Tibial nerve (tissue), 4 donors: ENCODE measurements at regions not wholly inside any gene's neighbourhood (a gene's known extent, or its start where the extent isn't known, plus 50 kb on each side); places are given as distances from the start of the nearest gene placed in this dataset.

Experiments used
- DNase-seq, 2 donors: peaks; one replicate each; pipeline ENCODE4 v3.0.0-alpha.2; 2019; ENCODE audit warnings: low spot score in 2 of 2
- H3K27ac ChIP-seq, 4 donors: fragments of 200-600 bp; sonication (generic) in 3 of 4; one replicate each; pipeline ENCODE4 v1.5.1; 2017 to 2019; ENCODE audit warnings: mild to moderate bottlenecking in 1 of 4
- H3K27me3 ChIP-seq, 2 donors: fragments of 200-600 bp; sonication (generic) in 1 of 2; one replicate each; pipeline versions ENCODE4 v1.5.1 to v1.6.0; 2017 to 2019
- H3K36me3 ChIP-seq, 3 donors: fragments of 200-600 bp; sonication (generic); one replicate each; pipeline ENCODE4 v1.5.1; 2018 to 2019
- H3K4me1 ChIP-seq, 4 donors: fragments of 200-600 bp; sonication (generic) in 3 of 4; one replicate each; pipeline ENCODE4 v1.5.1; 2017 to 2019
- H3K4me3 ChIP-seq, 4 donors: fragments of 200-600 bp; sonication (generic) in 3 of 4; one replicate each; pipeline ENCODE4 v1.5.1; 2017 to 2019; ENCODE audit warnings: mild to moderate bottlenecking in 1 of 4, moderate library complexity in 1 of 4
- H3K9me3 ChIP-seq, 4 donors: fragments of 200-600 bp; sonication (generic) in 3 of 4; one replicate each; pipeline ENCODE4 v1.5.1; 2017 to 2019
- CTCF ChIP-seq, 5 experiments: fragments of 200-600 bp in 3 of 5; fragments of 450-650 bp in 2 of 5; sonication (generic) in 3 of 5; IDR thresholded peaks; one replicate each; pipeline ENCODE4 v1.5.1; 2016 to 2019; ENCODE audit warnings: antibody characterized with exemption in 5 of 5, mild to moderate bottlenecking in 3 of 5, moderate library complexity in 2 of 5
- EP300 ChIP-seq, 2 donors: sonication (generic); formaldehyde crosslinking; IDR thresholded peaks; one replicate each; pipeline ENCODE4 v1.6.1; 2017; ENCODE audit warnings: antibody characterized with exemption in 2 of 2, mild to moderate bottlenecking in 1 of 2
- POLR2A ChIP-seq, 2 donors: fragments of 450-650 bp; IDR thresholded peaks; one replicate each; pipeline ENCODE4 v1.6.1; 2017; ENCODE audit warnings: antibody characterized with exemption in 2 of 2, mild to moderate bottlenecking in 2 of 2, moderate library complexity in 2 of 2
- WGBS, 2 donors: methylation state at CpG; one replicate each; pipeline ENCODE4 v1.1.5; 2018; 5-methylcytosine and 5-hydroxymethylcytosine counted together

GRCh38 chr18:78812067-78812466 lies 167.6 kb upstream of the SALL3 start:
- Histone ChIP-seq H3K4me1 (peaks cover 0 to 14% (median 0%) of the 10 kb centered on the region in 4 donors), H3K27me3 (peaks cover 0 to 20% of the 10 kb centered on the region in 2 donors), H3K4me3 (no peak overlapping the region), H3K27ac (no peak overlapping the region), H3K9me3 (no peaks in the 10 kb centered on the region), H3K36me3 (no peaks in the 10 kb centered on the region)
- DNase-seq = no peak
- 69 to 78% methylated on average over 9 of the region's 9 CpGs for WGBS, 2 donors
- no peak for TF ChIP-seq CTCF (IDR thresholded peaks at IDR 0.05)
- no peak for TF ChIP-seq POLR2A (IDR thresholded peaks at IDR 0.05)
- no peak for TF ChIP-seq EP300 (IDR thresholded peaks at IDR 0.05)

- H3K27me3 ChIP-seq = peaks cover 0 to 20% of the 10 kb centered on the region in 2 donors
- TF ChIP-seq EP300 (IDR thresholded peaks at IDR 0.05) (no peak), POLR2A (IDR thresholded peaks at IDR 0.05) (no peak), CTCF (IDR thresholded peaks at IDR 0.05) (no peak)
- peaks cover 0 to 14% (median 0%) of the 10 kb centered on the region in 4 donors for H3K4me1 ChIP-seq
- H3K36me3 ChIP-seq = no peaks in the 10 kb centered on the region
- WGBS, 2 donors = 48 to 64% methylated on average over 18 of the region's 18 CpGs
- no peaks in the 10 kb centered on the region for H3K9me3 ChIP-seq
- H3K27ac ChIP-seq = no peak overlapping the region
- no peak overlapping the region for H3K4me3 ChIP-seq
- DNase-seq = no peak
Observed at GRCh38 chr18:78813156-78813555, 166.5 kb upstream of the SALL3 start.

GRCh38 chr18:78813936-78814710 lies 165.5 kb upstream of the SALL3 start:
- Histone ChIP-seq H3K9me3 (no peaks in the 10 kb centered on the region), H3K36me3 (no peaks in the 10 kb centered on the region), H3K27me3 (peaks cover 0 to 20% of the 10 kb centered on the region in 2 donors), H3K4me1 (peaks cover 0 to 14% (median 0%) of the 10 kb centered on the region in 4 donors), H3K27ac (no peak overlapping the region), H3K4me3 (peak overlapping the region in 1 of 4 donors; percentile 17)
- TF ChIP-seq CTCF (IDR thresholded peaks at IDR 0.05) (no peak), POLR2A (IDR thresholded peaks at IDR 0.05) (no peak), EP300 (IDR thresholded peaks at IDR 0.05) (no peak)
- 31 to 33% methylated on average over 24 of the region's 24 CpGs for WGBS, 2 donors
- no peak for DNase-seq

GRCh38 chr18:78814766-78815165 lies 164.9 kb upstream of the SALL3 start:
- TF ChIP-seq POLR2A (IDR thresholded peaks at IDR 0.05) (no peak), CTCF (IDR thresholded peaks at IDR 0.05) (no peak), EP300 (IDR thresholded peaks at IDR 0.05) (no peak)
- WGBS, 2 donors = 12 to 23% methylated on average over 14 of the region's 14 CpGs

GRCh38 chr18:78816114-78816513 lies 163.5 kb upstream of the SALL3 start:
- H3K4me3 ChIP-seq = no peak overlapping the region
- no peak overlapping the region for H3K27ac ChIP-seq
- DNase-seq = no peak
- no peak for TF ChIP-seq CTCF (IDR thresholded peaks at IDR 0.05)
- TF ChIP-seq POLR2A (IDR thresholded peaks at IDR 0.05) = no peak
- TF ChIP-seq EP300 (IDR thresholded peaks at IDR 0.05) = no peak
- peaks cover 0 to 14% (median 0%) of the 10 kb centered on the region in 4 donors for H3K4me1 ChIP-seq
- WGBS, 2 donors = 87 to 91% methylated on average over 15 of the region's 15 CpGs
- H3K36me3 ChIP-seq = no peaks in the 10 kb centered on the region
- no peaks in the 10 kb centered on the region for H3K9me3 ChIP-seq
- peaks cover 0 to 23% of the 10 kb centered on the region in 2 donors for H3K27me3 ChIP-seq

More at GRCh38 chr18:78814766-78815165, 164.9 kb upstream of the SALL3 start:
- Histone ChIP-seq H3K4me1 (peaks cover 0 to 14% (median 0%) of the 10 kb centered on the region in 4 donors), H3K36me3 (no peaks in the 10 kb centered on the region), H3K27ac (no peak overlapping the region), H3K9me3 (no peaks in the 10 kb centered on the region), H3K4me3 (peak overlapping the region in 1 of 4 donors; percentile 17), H3K27me3 (peaks cover 0 to 20% of the 10 kb centered on the region in 2 donors)
- no peak for DNase-seq
